GM20431 (cell line): ENCODE measurements at regions not wholly inside any gene's neighbourhood (a gene's known extent, or its start where the extent isn't known, plus 50 kb on each side); places are given as distances from the start of the nearest gene placed in this dataset.

ENCODE experiments used
- in situ Hi-C: fragments of 300-500 bp; cut with MseI, MboI; formaldehyde crosslinking; loops from one replicate; pipeline ENCODE4 v1.15.0; 2020; ENCODE audit warnings: low sequenced_read_pairs; ENCODE audit not compliant: unreplicated experiment

DNA sequence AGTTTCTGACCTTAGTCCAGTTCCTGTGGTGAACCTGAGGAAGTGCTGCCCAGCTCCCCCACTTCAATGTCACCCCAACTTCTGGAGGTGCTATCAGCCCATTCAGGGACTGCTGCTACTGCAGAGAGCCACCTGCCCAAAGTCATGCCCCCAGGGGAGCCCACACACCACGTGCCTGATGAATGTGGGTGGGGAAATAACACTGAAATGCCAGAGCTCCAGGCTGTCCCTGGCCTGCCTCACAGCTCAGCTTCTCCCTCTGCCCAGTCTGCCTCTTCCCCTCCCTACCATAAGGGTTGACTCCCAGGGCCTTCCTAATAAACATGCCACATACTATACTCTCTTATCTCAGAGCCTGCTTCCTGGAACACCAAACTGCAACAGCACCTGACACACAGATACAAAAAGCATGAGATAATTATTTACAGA is 276.4 kb upstream of the MOCS1 start:
- in situ Hi-C loops, result no loop called here

- in situ Hi-C loops, result no loop called here
These were observed 271.5 kb upstream of the MOCS1 start for GRCh38 chr6:40205801-40206200.

DNA sequence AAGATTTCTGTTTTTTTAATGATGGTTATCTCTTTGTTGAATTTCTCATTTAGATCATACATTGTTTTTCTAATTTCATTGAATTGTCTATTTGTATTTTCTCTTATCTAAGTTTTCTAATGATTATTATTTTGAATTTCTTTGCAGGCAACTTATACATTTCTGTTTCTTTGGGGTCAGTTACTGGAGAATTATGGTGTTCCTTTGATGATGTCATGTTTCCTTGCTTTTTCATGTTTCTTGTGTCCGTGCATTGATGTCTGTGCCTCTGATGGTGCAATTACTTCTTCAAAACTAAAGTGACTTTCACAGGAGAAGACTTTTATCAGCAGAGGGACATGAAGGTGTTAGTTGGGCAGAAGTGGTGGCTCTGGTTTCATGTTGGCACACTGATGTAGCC is 270.7 kb upstream of the MOCS1 start:
- in situ Hi-C loops, result no loop called here

- in situ Hi-C loops, result no loop called here
These were observed 263.1 kb upstream of the MOCS1 start for GRCh38 chr6:40197371-40197770.

DNA sequence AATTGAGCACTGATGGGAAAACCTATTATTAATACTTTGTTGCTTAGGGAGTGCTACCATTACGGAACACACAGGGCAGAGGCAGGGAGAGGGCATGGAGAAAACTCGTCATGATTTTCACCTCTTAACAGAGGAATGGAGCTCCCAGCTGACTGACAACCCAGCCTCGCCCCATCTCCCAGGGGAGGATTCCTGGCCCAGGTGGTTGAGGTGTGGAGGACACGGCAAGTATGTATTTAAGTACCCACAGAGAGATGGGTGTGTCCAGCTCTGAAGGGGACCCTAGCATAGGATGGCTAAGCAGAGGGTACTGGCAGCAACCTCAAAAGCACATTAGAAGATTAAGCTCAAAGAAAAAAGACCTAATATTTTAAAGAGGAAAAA is 261.9 kb upstream of the MOCS1 start:
- in situ Hi-C loops, result no loop called here

GRCh38 chr6:40195428-40196134 is 261.3 kb upstream of the MOCS1 start:
- in situ Hi-C loops, result no loop called here

DNA sequence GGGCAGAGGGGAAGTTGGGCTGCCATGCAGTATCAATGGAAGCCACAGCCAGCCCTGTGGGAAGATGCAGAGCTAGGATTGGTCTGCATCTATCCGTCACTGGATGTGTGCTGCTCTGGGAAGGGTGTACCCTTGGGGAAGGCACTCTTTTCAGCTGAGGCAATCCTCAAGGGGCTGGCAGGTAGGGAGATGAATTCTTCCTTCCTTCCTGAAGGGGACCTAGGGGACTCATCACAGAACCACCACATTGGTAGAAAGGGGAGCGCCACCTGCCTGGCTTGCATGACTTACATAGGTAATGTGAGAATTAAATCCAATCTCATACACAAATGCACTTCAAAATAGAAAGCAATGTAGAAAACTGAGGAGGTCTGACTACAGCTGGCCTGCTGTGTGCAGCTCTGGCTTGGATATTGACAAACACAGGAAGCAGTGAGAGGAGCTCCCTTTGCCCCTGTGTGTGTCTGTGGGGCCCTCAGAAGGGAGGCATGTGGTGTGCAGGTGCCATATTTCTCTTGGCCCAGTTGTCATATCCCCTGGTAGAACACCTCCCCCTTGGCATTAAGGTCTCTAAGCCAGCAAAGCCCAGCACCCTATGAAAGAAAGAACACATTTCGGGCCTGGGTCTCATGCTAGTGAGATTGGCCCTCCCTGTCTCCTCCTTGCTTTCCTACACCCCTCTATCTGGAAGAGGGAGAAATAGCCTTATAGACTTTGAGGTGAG is 260.3 kb upstream of the MOCS1 start:
- in situ Hi-C loops, result no loop called here

- in situ Hi-C loops, result no loop called here
These were observed 258.3 kb upstream of the MOCS1 start for GRCh38 chr6:40192516-40192915.

DNA sequence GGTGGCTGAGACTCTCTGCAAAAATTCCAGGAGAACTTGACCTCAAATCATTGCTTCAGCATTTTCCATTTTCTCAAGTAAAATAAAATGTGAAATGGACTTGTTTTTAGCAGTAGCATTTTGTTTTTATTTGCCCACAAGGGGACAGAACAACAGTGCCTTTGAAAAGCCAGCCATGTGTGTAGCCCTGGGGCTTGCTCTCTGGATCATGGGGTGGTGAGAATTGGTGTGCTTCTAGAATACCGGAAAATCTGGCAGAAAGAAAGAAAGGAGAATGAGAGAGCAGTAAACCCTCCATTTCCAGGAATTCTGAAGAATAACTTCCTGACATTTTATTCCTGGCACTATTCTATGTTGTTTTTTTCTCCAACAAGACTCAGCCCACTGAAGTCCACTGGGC is 254.7 kb upstream of the MOCS1 start:
- in situ Hi-C loops, result no loop called here

DNA sequence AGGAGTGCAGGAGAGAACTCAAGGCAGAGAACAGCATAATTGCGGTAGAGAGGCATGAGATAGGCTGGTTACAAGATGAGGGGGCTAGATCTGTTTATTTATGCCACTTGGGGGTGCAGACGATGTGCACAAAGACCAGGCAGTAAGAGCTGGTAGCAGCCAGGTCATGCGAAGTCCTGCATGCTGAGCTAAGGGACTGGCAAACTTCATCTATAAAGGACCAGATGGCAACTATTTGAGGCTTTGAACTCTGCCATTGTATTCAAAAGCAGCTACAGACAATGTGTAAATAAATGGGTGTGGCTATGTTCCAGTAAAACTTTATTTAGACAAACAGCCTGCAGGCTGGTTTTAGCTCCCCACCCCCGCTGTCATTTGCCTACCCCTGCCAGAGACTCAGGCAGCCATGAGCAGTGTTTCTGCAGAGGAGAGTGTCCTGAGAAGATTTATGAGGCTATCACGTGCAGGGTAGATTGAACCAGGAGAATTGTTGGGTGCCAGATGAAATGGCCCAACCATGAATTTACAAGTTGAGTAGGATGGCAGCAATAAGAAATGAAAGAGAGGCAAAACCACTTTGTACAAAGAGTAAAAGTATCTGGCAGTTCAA is 253.4 kb upstream of the MOCS1 start:
- in situ Hi-C loops, result no loop called here

DNA sequence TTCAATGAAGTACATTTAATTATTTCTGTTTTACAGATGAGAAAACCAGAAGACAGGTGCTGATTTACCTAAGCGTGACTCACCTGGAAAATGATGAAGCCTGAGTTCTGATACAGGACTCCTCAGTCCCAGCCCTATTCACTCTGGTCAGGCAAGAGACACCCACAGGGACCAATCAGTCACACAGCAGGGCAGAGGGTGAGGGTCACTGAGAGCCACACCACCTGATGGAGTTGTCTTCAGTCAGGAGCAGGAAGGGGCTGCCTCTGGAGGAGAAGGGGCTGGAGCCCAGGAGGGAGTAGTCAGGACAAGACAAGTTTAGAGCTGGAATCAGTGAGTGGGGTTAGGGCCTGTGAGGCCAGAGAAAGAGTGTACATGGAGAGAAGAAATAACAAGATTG is 251.2 kb upstream of the MOCS1 start:
- in situ Hi-C loops, result no loop called here

DNA sequence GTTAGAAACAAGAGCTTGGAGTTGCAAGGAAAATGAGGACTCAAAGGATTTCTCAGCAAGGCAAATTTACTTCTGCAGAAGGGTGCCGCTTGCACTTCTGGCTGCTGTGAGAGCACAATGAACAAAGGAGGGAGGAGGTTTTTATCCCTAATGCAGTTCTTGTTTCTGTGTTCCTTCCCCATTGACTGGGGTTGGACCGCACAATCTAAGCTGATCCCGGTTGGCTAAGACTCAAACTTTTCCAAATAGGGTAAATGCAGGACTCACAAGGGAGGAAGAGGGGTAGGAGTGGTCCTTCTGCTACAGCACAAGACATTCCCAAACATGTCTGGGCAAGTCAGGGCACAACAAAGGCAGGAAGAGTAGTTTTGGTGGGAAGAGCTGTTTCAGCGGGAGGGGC is 249.6 kb upstream of the MOCS1 start:
- in situ Hi-C loops, result no loop called here

GRCh38 chr6:40181367-40181766 is 247.1 kb upstream of the MOCS1 start:
- in situ Hi-C loops, result no loop called here

GRCh38 chr6:40180271-40180670 is 246.0 kb upstream of the MOCS1 start:
- in situ Hi-C loops, result no loop called here

- in situ Hi-C loops, result no loop called here
These were observed 245.2 kb upstream of the MOCS1 start for GRCh38 chr6:40179496-40179895.

- in situ Hi-C loops, result no loop called here
These were observed 243.3 kb upstream of the MOCS1 start for GRCh38 chr6:40177598-40177997.

GRCh38 chr6:40176152-40176551 is 241.9 kb upstream of the MOCS1 start:
- in situ Hi-C loops, result no loop called here

- in situ Hi-C loops, result no loop called here
These were observed 238.0 kb upstream of the MOCS1 start for GRCh38 chr6:40172272-40172671.

DNA sequence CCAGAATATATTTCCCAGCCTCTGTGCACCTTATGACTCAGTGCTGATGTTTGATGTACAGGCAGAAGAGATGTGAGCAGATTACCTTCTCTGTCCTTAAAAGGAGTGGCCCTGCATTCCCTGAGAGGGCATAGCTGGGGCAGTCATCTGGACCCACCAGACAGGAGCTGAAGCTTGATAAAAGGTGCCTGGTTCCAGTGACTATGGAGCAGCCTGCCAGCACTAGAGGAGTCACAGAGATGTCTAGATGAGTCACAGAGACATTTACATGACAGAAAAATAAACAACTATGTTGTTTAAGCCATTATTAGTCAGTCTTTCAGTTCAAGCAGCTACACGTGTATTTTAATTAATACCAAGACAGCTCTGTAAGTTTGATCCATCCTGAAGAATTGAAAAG is 237.1 kb upstream of the MOCS1 start:
- in situ Hi-C loops, result no loop called here

DNA sequence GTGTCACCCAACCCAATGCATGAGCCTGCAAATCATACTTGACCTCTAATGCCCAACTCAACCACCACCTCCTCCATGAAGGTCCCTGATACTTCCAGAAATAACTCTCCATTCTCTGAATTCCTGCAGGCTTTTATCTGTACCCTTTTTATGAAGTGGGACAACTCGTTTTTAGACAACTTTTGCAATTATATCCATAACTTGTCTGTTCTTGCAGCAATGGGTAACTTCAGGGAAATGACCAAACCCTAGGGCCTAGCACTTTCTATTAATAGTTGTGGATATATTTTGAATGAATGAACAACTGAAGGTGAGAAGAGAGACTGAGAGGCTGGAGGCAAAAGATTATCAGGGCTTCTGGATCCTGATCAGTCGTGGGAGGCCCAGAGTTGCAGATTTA is 236.6 kb upstream of the MOCS1 start:
- in situ Hi-C loops, result no loop called here

GRCh38 chr6:40169878-40170277 is 235.6 kb upstream of the MOCS1 start:
- in situ Hi-C loops, result no loop called here
